GM23248 (cell line): ENCODE measurements at regions not wholly inside any gene's neighbourhood (a gene's known extent, or its start where the extent isn't known, plus 50 kb on each side); places are given as distances from the start of the nearest gene placed in this dataset.

Experiments used
- EZH2 ChIP-seq: fragments of 200-600 bp; sonication (generic); IDR thresholded peaks from 2 replicates; pipeline ENCODE4 v1.6.1; 2018; ENCODE audit warnings: antibody characterized with exemption, mild to moderate bottlenecking; ENCODE audit not compliant: insufficient read depth, poor library complexity, severe bottlenecking
- EZH2phosphoT487 ChIP-seq: fragments of 200-600 bp; sonication (generic); IDR thresholded peaks from 2 replicates; pipeline ENCODE4 v1.6.1; 2018; ENCODE audit warnings: antibody characterized with exemption, moderate library complexity, mild to moderate bottlenecking, low read depth; ENCODE audit not compliant: insufficient read depth

- no peak for TF ChIP-seq EZH2
- TF ChIP-seq EZH2phosphoT487: no peak
Measured at GRCh38 chr3:191111722-191112121, 87.3 kb upstream of the OSTN start.
